ENCODE measurements at regions not wholly inside any gene's neighbourhood (a gene's known extent, or its start where the extent isn't known, plus 50 kb on each side); places are given as distances from the start of the nearest gene placed in this dataset.

DNA sequence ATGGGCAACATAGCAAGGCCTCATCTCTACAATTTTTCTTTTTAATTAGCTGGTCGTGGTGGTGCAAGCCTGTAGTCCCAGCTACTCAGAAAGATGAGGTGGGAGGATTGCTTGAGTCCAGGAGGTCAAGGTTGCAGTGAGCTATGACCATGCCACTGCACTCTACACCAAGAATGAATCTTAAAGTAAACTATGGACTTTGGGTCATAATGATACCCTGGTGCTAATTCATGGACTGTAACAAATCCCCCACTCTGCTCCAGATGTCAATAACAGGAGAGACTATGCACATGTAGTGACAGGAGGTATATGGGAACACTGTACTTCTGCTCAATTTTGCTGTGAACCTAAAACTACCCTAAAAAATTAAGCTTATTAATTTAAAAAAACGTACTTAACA is 155.4 kb downstream of the CEMIP2 start:
- no peak for DNase-seq (ENCODE audit: low read depth)
- TF ChIP-seq, protein P1, sequence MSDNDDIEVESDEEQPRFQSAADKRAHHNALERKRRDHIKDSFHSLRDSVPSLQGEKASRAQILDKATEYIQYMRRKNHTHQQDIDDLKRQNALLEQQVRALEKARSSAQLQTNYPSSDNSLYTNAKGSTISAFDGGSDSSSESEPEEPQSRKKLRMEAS (IDR thresholded peaks at IDR 0.05; ENCODE audit: low read depth, low read length) = no peak
- no peak for TF ChIP-seq MYC (IDR thresholded peaks at IDR 0.05; ENCODE audit: low read depth, low read length)
- no peak for TF ChIP-seq POLR2A (IDR thresholded peaks at IDR 0.05; ENCODE audit: extremely low read depth, insufficient read length)
- no peak for TF ChIP-seq CTCF (IDR thresholded peaks at IDR 0.05; ENCODE audit: low read depth, low read length)
- H3K4me3 ChIP-seq (ENCODE audit: low read depth, low read length) = no peak overlapping the region

GRCh38 chr9:71609448-71609830 is 158.9 kb downstream of the CEMIP2 start:
- H3K4me3 ChIP-seq (ENCODE audit: low read depth, low read length) = no peak overlapping the region
- DNase-seq (ENCODE audit: low read depth) = no peak
- TF ChIP-seq, protein P1 (IDR thresholded peaks at IDR 0.05; ENCODE audit: low read depth, low read length) = no peak

- TF ChIP-seq, protein P1 (IDR thresholded peaks at IDR 0.05; ENCODE audit: low read depth, low read length) = no peak
- TF ChIP-seq CTCF (IDR thresholded peaks at IDR 0.05; ENCODE audit: low read depth, low read length) (no peak), POLR2A (IDR thresholded peaks at IDR 0.05; ENCODE audit: extremely low read depth, insufficient read length) (no peak), MYC (IDR thresholded peaks at IDR 0.05; ENCODE audit: low read depth, low read length) (no peak)
- no peak for DNase-seq (ENCODE audit: low read depth)
- H3K4me3 ChIP-seq (ENCODE audit: low read depth, low read length) = no peak overlapping the region
These were observed 159.4 kb downstream of the CEMIP2 start for GRCh38 chr9:71608825-71609447.

- DNase-seq (ENCODE audit: low read depth) = no peak
- TF ChIP-seq CTCF (IDR thresholded peaks at IDR 0.05; ENCODE audit: low read depth, low read length) = no peak
- TF ChIP-seq, protein P1 (IDR thresholded peaks at IDR 0.05; ENCODE audit: low read depth, low read length) = no peak
- TF ChIP-seq MYC (IDR thresholded peaks at IDR 0.05; ENCODE audit: low read depth, low read length) = no peak
- TF ChIP-seq POLR2A (IDR thresholded peaks at IDR 0.05; ENCODE audit: extremely low read depth, insufficient read length) = no peak
These were observed 160.3 kb downstream of the CEMIP2 start for GRCh38 chr9:71608021-71608420.

DNA sequence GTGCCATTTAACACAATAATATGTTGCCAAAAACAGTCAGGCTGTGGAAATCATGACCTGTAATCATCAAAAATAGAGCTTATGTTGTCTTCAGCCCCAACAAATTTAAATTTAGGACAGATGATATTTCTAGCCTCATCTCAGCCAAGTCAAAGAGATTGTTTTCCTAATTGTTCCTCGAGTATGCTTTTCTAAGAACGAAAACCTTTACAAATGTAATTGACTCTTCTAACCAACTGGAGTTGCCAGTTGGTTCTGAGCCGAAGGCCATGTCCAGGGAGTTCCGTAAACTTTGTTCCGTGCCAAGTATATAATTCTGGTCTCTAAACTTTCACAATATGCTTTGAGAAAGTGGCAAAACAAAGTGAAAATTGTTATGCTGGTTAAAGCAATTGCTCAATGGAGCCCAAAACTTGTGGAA is 160.8 kb downstream of the CEMIP2 start:
- no peak overlapping the region for H3K4me3 ChIP-seq (ENCODE audit: low read depth, low read length)
- no peak for DNase-seq (ENCODE audit: low read depth)
- TF ChIP-seq CTCF (IDR thresholded peaks at IDR 0.05; ENCODE audit: low read depth, low read length) (no peak), MYC (IDR thresholded peaks at IDR 0.05; ENCODE audit: low read depth, low read length) (no peak), POLR2A (IDR thresholded peaks at IDR 0.05; ENCODE audit: extremely low read depth, insufficient read length) (no peak)
- TF ChIP-seq, protein P1 (IDR thresholded peaks at IDR 0.05; ENCODE audit: low read depth, low read length) = no peak

More at GRCh38 chr9:71608021-71608420, 160.3 kb downstream of the CEMIP2 start:
- no peak overlapping the region for H3K4me3 ChIP-seq (ENCODE audit: low read depth, low read length)

- no peak overlapping the region for H3K4me3 ChIP-seq (ENCODE audit: low read depth, low read length)
- TF ChIP-seq CTCF (IDR thresholded peaks at IDR 0.05; ENCODE audit: low read depth, low read length) (peak; percentile 60), MYC (IDR thresholded peaks at IDR 0.05; ENCODE audit: low read depth, low read length) (no peak), POLR2A (IDR thresholded peaks at IDR 0.05; ENCODE audit: extremely low read depth, insufficient read length) (no peak)
- peak; percentile 55 for DNase-seq (ENCODE audit: low read depth)
These were observed 163.9 kb downstream of the CEMIP2 start for GRCh38 chr9:71604197-71605063.

Measured in NB4 (cell line).